Naive thymus-derived CD4-positive, alpha-beta T cell (primary cell): ENCODE measurements at regions not wholly inside any gene's neighbourhood (a gene's known extent, or its start where the extent isn't known, plus 50 kb on each side); places are given as distances from the start of the nearest gene placed in this dataset.
"Not testable (repeated sequence)": the region's sequence is repeated elsewhere in the genome, so short reads cannot be mapped to it uniquely, and the experiment has no call there.

Source experiments
- ATAC-seq: fragments of 150-1000 bp; cut with Tn5 transposase; 2 replicates; pipeline ENCODE4 v1.10.0; 2021; ENCODE audit warnings: mild to moderate bottlenecking, moderate library complexity
- CTCF ChIA-PET: fragments of 350-600 bp; sonication (Branson Sonifier 250); formaldehyde crosslinking; loops from one replicate; lab custom pipeline; 2021; ENCODE audit warnings: antibody characterized with exemption; lab: Charles Lee
- POLR2A ChIA-PET: fragments of 350-600 bp; sonication (Branson Sonifier 250); formaldehyde crosslinking; loops from one replicate; lab custom pipeline; 2021; ENCODE audit warnings: antibody characterized with exemption, inconsistent platforms; lab: Charles Lee
- DNase-seq, 9 donors: peaks; one replicate each; pipeline versions ENCODE4 v3.0.0 to v3.0.0-alpha.2; 2020 to 2022; ENCODE audit warnings: mixed read lengths in 1 of 9
- H3K27ac ChIP-seq: one replicate; pipeline ENCODE4 v1.7.0; 2013; ENCODE audit warnings: mild to moderate bottlenecking, low read depth, low read length, moderate library complexity
- H3K27me3 ChIP-seq, 2 donors: one replicate each; pipeline ENCODE4 v1.7.0; 2013; ENCODE audit warnings: low read length in 2 of 2, mild to moderate bottlenecking in 2 of 2, moderate library complexity in 2 of 2; ENCODE audit not compliant: control insufficient read depth in 2 of 2, insufficient read depth in 2 of 2
- H3K36me3 ChIP-seq, 3 experiments: 1 replicate in 2 of 3; 2 replicates in 1 of 3; pipeline ENCODE4 v1.7.0; 2013; ENCODE audit warnings: low read length in 3 of 3, mild to moderate bottlenecking in 3 of 3, moderate library complexity in 1 of 3; ENCODE audit not compliant: insufficient read depth in 3 of 3, control insufficient read depth in 2 of 3
- H3K4me1 ChIP-seq, 2 donors: one replicate each; pipeline ENCODE4 v1.7.0; 2013; ENCODE audit warnings: low read length in 2 of 2, mild to moderate bottlenecking in 2 of 2, moderate library complexity in 1 of 2; ENCODE audit not compliant: control insufficient read depth in 2 of 2, insufficient read depth in 2 of 2
- H3K4me3 ChIP-seq: 2 replicates; pipeline ENCODE4 v1.7.0; 2013; ENCODE audit warnings: mild to moderate bottlenecking, low read length
- H3K9me3 ChIP-seq, 3 experiments: 1 replicate in 2 of 3; 2 replicates in 1 of 3; pipeline ENCODE4 v1.7.0; 2013; ENCODE audit warnings: low read length in 3 of 3; ENCODE audit not compliant: control insufficient read depth in 2 of 3
- H3K27ac Mint-ChIP-seq, 9 donors: one replicate each; pipeline ENCODE4 v1.8.0; 2020 to 2022; ENCODE audit warnings: mixed read lengths in 9 of 9, mild to moderate bottlenecking in 8 of 9, moderate library complexity in 5 of 9, inconsistent platforms in 2 of 9
- H3K27me3 Mint-ChIP-seq, 5 donors: one replicate each; pipeline ENCODE4 v1.8.0; 2021 to 2022; ENCODE audit warnings: mixed read lengths in 5 of 5, mild to moderate bottlenecking in 1 of 5
- H3K36me3 Mint-ChIP-seq, 5 donors: one replicate each; pipeline ENCODE4 v1.8.0; 2020 to 2022; ENCODE audit warnings: mixed read lengths in 5 of 5, mild to moderate bottlenecking in 3 of 5, inconsistent platforms in 1 of 5
- H3K4me1 Mint-ChIP-seq, 7 donors: one replicate each; pipeline ENCODE4 v1.8.0; 2020 to 2022; ENCODE audit warnings: mixed read lengths in 7 of 7, mild to moderate bottlenecking in 3 of 7, inconsistent platforms in 1 of 7
- H3K4me3 Mint-ChIP-seq, 10 donors: one replicate each; pipeline ENCODE4 v1.8.0; 2020 to 2022; ENCODE audit warnings: mild to moderate bottlenecking in 10 of 10, mixed read lengths in 10 of 10, moderate library complexity in 6 of 10, inconsistent platforms in 2 of 10
- H3K9me3 Mint-ChIP-seq, 11 donors: one replicate each; pipeline ENCODE4 v1.8.0; 2020 to 2022; ENCODE audit warnings: mixed read lengths in 11 of 11, mild to moderate bottlenecking in 4 of 11, inconsistent platforms in 1 of 11, moderate library complexity in 1 of 11
- intact Hi-C, 2 donors: fragments of 100-400 bp; cut with micrococcal nuclease; formaldehyde crosslinking; loops; one replicate each; pipeline ENCODE4 v1.15.1; 2023

- H3K27me3 ChIP-seq, result no peaks in the 10 kb centered on the region
- Mint-ChIP-seq H3K4me1 (no peaks in the 10 kb centered on the region), H3K27ac (no peak overlapping the region), H3K9me3 (peaks cover 0 to 15% (median 0%) of the 10 kb centered on the region in 11 donors), H3K36me3 (no peaks in the 10 kb centered on the region), H3K4me3 (no peak overlapping the region), H3K27me3 (no peaks in the 10 kb centered on the region)
- ATAC-seq, result no peak
- H3K36me3 ChIP-seq, result no peaks in the 10 kb centered on the region
- no peaks in the 10 kb centered on the region for H3K9me3 ChIP-seq
- H3K4me3 ChIP-seq, result no peak overlapping the region
- no peaks in the 10 kb centered on the region for H3K4me1 ChIP-seq
- DNase-seq, result no peak
- ChIA-PET POLR2A (no interaction called here), CTCF (no interaction called here)
- no peak overlapping the region for H3K27ac ChIP-seq
- intact Hi-C loops, result no loop called here
These were observed 1416.0 kb downstream of the EFNA5 start for GRCh38 chr5:106254784-106255183.

GRCh38 chr5:106246044-106246745 lies 1424.5 kb downstream of the EFNA5 start:
- intact Hi-C loops, DNase-seq, H3K36me3 ChIP-seq: not testable (repeated sequence)

GRCh38 chr5:106241409-106241808 lies 1429.3 kb downstream of the EFNA5 start:
- Mint-ChIP-seq H3K4me1 (no peaks in the 10 kb centered on the region), H3K4me3 (no peak overlapping the region), H3K27me3 (no peaks in the 10 kb centered on the region), H3K9me3 (peaks cover 0 to 12% (median 2%) of the 10 kb centered on the region in 11 donors), H3K36me3 (no peaks in the 10 kb centered on the region), H3K27ac (no peak overlapping the region)
- ChIA-PET CTCF (no interaction called here), POLR2A (no interaction called here)
- ATAC-seq (no peak), DNase-seq (no peak)
- Histone ChIP-seq H3K4me3 (no peak overlapping the region), H3K9me3 (no peaks in the 10 kb centered on the region), H3K27me3 (no peaks in the 10 kb centered on the region), H3K4me1 (no peaks in the 10 kb centered on the region), H3K27ac (no peak overlapping the region), H3K36me3 (no peaks in the 10 kb centered on the region)
- intact Hi-C loops, result no loop called here

More at GRCh38 chr5:106246044-106246745, 1424.5 kb downstream of the EFNA5 start:
- H3K36me3 Mint-ChIP-seq, H3K9me3 ChIP-seq, H3K27me3 ChIP-seq, CTCF ChIA-PET, ATAC-seq, H3K27me3 Mint-ChIP-seq, H3K4me1 Mint-ChIP-seq, H3K27ac Mint-ChIP-seq, H3K4me3 ChIP-seq, H3K9me3 Mint-ChIP-seq, POLR2A ChIA-PET, H3K4me3 Mint-ChIP-seq, H3K27ac ChIP-seq, H3K4me1 ChIP-seq: not testable (repeated sequence)

- Mint-ChIP-seq H3K9me3 (peaks cover 0 to 15% (median 7%) of the 10 kb centered on the region in 11 donors), H3K4me3 (no peak overlapping the region), H3K4me1 (no peaks in the 10 kb centered on the region), H3K27me3 (no peaks in the 10 kb centered on the region), H3K36me3 (no peaks in the 10 kb centered on the region), H3K27ac (no peak overlapping the region)
- Histone ChIP-seq H3K27me3 (no peaks in the 10 kb centered on the region), H3K9me3 (no peaks in the 10 kb centered on the region), H3K27ac (no peak overlapping the region), H3K4me3 (no peak overlapping the region), H3K4me1 (no peaks in the 10 kb centered on the region), H3K36me3 (no peaks in the 10 kb centered on the region)
- intact Hi-C loops, result no loop called here
- ChIA-PET CTCF (no interaction called here), POLR2A (no interaction called here)
- no peak for ATAC-seq
- no peak for DNase-seq
These were observed 1464.7 kb downstream of the EFNA5 start for GRCh38 chr5:106205916-106206571.

- POLR2A ChIA-PET, result no interaction called here
- H3K36me3 Mint-ChIP-seq, result no peaks in the 10 kb centered on the region
- DNase-seq (no peak), ATAC-seq (no peak)
- H3K4me1 ChIP-seq, result no peaks in the 10 kb centered on the region
- H3K9me3 Mint-ChIP-seq, result peaks cover 0 to 22% (median 5%) of the 10 kb centered on the region in 11 donors
- intact Hi-C loops, result no loop called here
- no peaks in the 10 kb centered on the region for H3K27me3 Mint-ChIP-seq
- H3K4me1 Mint-ChIP-seq, result no peaks in the 10 kb centered on the region
- CTCF ChIA-PET, result no interaction called here
- H3K36me3 ChIP-seq, result no peaks in the 10 kb centered on the region
- no peak overlapping the region for H3K27ac Mint-ChIP-seq
- no peak overlapping the region for H3K4me3 ChIP-seq
- no peaks in the 10 kb centered on the region for H3K9me3 ChIP-seq
- H3K27me3 ChIP-seq, result no peaks in the 10 kb centered on the region
- no peak overlapping the region for H3K4me3 Mint-ChIP-seq
- H3K27ac ChIP-seq, result no peak overlapping the region
These were observed 1468.7 kb downstream of the EFNA5 start for GRCh38 chr5:106202035-106202434.

- H3K27me3 ChIP-seq, result no peaks in the 10 kb centered on the region
- POLR2A ChIA-PET, result no interaction called here
- intact Hi-C loops, result no loop called here
- Mint-ChIP-seq H3K27me3 (no peaks in the 10 kb centered on the region), H3K4me1 (no peaks in the 10 kb centered on the region), H3K36me3 (no peaks in the 10 kb centered on the region), H3K4me3 (no peak overlapping the region), H3K9me3 (peaks cover 0 to 31% (median 7%) of the 10 kb centered on the region in 11 donors), H3K27ac (no peak overlapping the region)
- no peak for ATAC-seq
- no peaks in the 10 kb centered on the region for H3K4me1 ChIP-seq
- H3K36me3 ChIP-seq, result no peaks in the 10 kb centered on the region
- H3K27ac ChIP-seq, result no peak overlapping the region
- no peaks in the 10 kb centered on the region for H3K9me3 ChIP-seq
- H3K4me3 ChIP-seq, result no peak overlapping the region
- CTCF ChIA-PET, result no interaction called here
- DNase-seq, result no peak
These were observed 1469.8 kb downstream of the EFNA5 start for GRCh38 chr5:106200971-106201370.
